Liver (tissue), 8 donors: ENCODE measurements at regions not wholly inside any gene's neighbourhood (a gene's known extent, or its start where the extent isn't known, plus 50 kb on each side); places are given as distances from the start of the nearest gene placed in this dataset.

Experiments
- DNase-seq: peaks from one replicate; pipeline ENCODE4 v3.0.0-alpha.2; 2017; ENCODE audit warnings: low spot score
- H3K27ac ChIP-seq, 2 donors: one replicate each; pipeline ENCODE4 v1.7.0; 2013; ENCODE audit warnings: inconsistent platforms in 2 of 2, low read length in 2 of 2, control low read depth in 1 of 2, low read depth in 1 of 2, mild to moderate bottlenecking in 1 of 2
- H3K27me3 ChIP-seq, 4 donors: one replicate each; pipeline versions ENCODE4 v1.6.1 to v1.7.0; 2013; ENCODE audit warnings: low read length in 3 of 4, inconsistent platforms in 1 of 4, mild to moderate bottlenecking in 1 of 4, moderate library complexity in 1 of 4; ENCODE audit not compliant: control insufficient read depth in 4 of 4, insufficient read depth in 4 of 4
- H3K36me3 ChIP-seq, 4 donors: one replicate each; pipeline versions ENCODE4 v1.6.1 to v1.7.0; 2013; ENCODE audit warnings: low read length in 3 of 4, mild to moderate bottlenecking in 3 of 4, low read depth in 1 of 4, moderate library complexity in 1 of 4; ENCODE audit not compliant: control insufficient read depth in 4 of 4, insufficient read depth in 3 of 4
- H3K4me1 ChIP-seq, 4 donors: one replicate each; pipeline versions ENCODE4 v1.6.1 to v1.7.0; 2013; ENCODE audit warnings: low read length in 3 of 4, mild to moderate bottlenecking in 3 of 4, moderate library complexity in 1 of 4; ENCODE audit not compliant: control insufficient read depth in 4 of 4, insufficient read depth in 4 of 4
- H3K4me3 ChIP-seq, 3 donors: one replicate each; pipeline versions ENCODE4 v1.6.1 to v1.7.0; 2013; ENCODE audit warnings: low read length in 3 of 3, control low read depth in 1 of 3, low read depth in 1 of 3, mild to moderate bottlenecking in 1 of 3
- H3K9ac ChIP-seq, 2 donors: one replicate each; pipeline ENCODE4 v1.7.0; 2013; ENCODE audit warnings: low read length in 2 of 2, mild to moderate bottlenecking in 2 of 2, moderate library complexity in 2 of 2, control low read depth in 1 of 2, low read depth in 1 of 2
- H3K9me3 ChIP-seq, 4 donors: one replicate each; pipeline versions ENCODE4 v1.6.1 to v1.7.0; 2013; ENCODE audit warnings: low read length in 3 of 4; ENCODE audit not compliant: control insufficient read depth in 4 of 4
- ATF3 ChIP-seq: IDR thresholded peaks from 2 replicates; pipeline ENCODE4 v1.6.1; 2016; ENCODE audit warnings: antibody characterized with exemption
- FOXA1 ChIP-seq: IDR thresholded peaks from 2 replicates; pipeline ENCODE4 v1.6.1; 2016; ENCODE audit warnings: antibody characterized with exemption
- FOXA2 ChIP-seq: IDR thresholded peaks from 2 replicates; pipeline ENCODE4 v1.6.1; 2016; ENCODE audit warnings: antibody characterized with exemption
- GABPA ChIP-seq, 2 donors: IDR thresholded peaks in 1 of 2; conservative IDR thresholded peaks in 1 of 2; 2 replicates each; pipeline ENCODE4 v1.6.1; 2016; ENCODE audit warnings: antibody characterized with exemption in 2 of 2, mild to moderate bottlenecking in 1 of 2, moderate library complexity in 1 of 2
- HNF4A ChIP-seq, 2 donors: conservative IDR thresholded peaks; 2 replicates each; pipeline ENCODE4 v1.6.1; 2016; ENCODE audit warnings: antibody characterized with exemption in 2 of 2, mild to moderate bottlenecking in 2 of 2
- HNF4G ChIP-seq: IDR thresholded peaks from 2 replicates; pipeline ENCODE4 v1.6.1; 2016; ENCODE audit warnings: antibody characterized with exemption
- JUND ChIP-seq, 2 donors: IDR thresholded peaks; 2 replicates each; pipeline ENCODE4 v1.6.1; 2016; ENCODE audit warnings: antibody characterized with exemption in 2 of 2
- MAX ChIP-seq: IDR thresholded peaks from 2 replicates; pipeline ENCODE4 v1.6.1; 2016; ENCODE audit warnings: antibody characterized with exemption
- NR2F2 ChIP-seq: IDR thresholded peaks from 2 replicates; pipeline ENCODE4 v1.6.1; 2016; ENCODE audit warnings: antibody characterized with exemption
- RAD21 ChIP-seq, 2 donors: IDR thresholded peaks; 2 replicates each; pipeline ENCODE4 v1.6.1; 2016; ENCODE audit warnings: antibody characterized with exemption in 2 of 2, mild to moderate bottlenecking in 2 of 2
- RXRA ChIP-seq, 2 donors: IDR thresholded peaks; 2 replicates each; pipeline ENCODE4 v1.6.1; 2017 to 2018; ENCODE audit warnings: antibody characterized with exemption in 2 of 2, mild to moderate bottlenecking in 1 of 2
- SP1 ChIP-seq: IDR thresholded peaks from 2 replicates; pipeline ENCODE4 v1.6.1; 2018; ENCODE audit warnings: antibody characterized with exemption, mild to moderate bottlenecking
- TAF1 ChIP-seq: conservative IDR thresholded peaks from 2 replicates; pipeline ENCODE4 v1.6.1; 2016; ENCODE audit warnings: antibody characterized with exemption, mild to moderate bottlenecking
- YY1 ChIP-seq: IDR thresholded peaks from 2 replicates; pipeline ENCODE4 v1.6.1; 2016; ENCODE audit warnings: antibody characterized with exemption, mild to moderate bottlenecking
- WGBS: extraction: QIAGEN DNeasy Blood & Tissue Kit; methylation state at CpG from one replicate; pipeline ENCODE4 v1.1.7; 2013; 5-methylcytosine and 5-hydroxymethylcytosine counted together
- TF ChIP-seq, protein P1 (sequence below): IDR thresholded peaks from 2 replicates; pipeline ENCODE4 v1.6.1; 2016; ENCODE audit warnings: antibody characterized with exemption, mild to moderate bottlenecking
- TF ChIP-seq, protein P2 (sequence below): fragments of 150-350 bp; IDR thresholded peaks from 2 replicates; pipeline ENCODE4 v1.5.1; 2017; ENCODE audit warnings: improper control_type of control experiment, low read depth, low read length; ENCODE audit not compliant: missing input control
- donor health status: healthy.
- donor health status: healthy.
- donor health status: healthy.
- donor health status: healthy.
- donor health status: healthy.

DNA sequence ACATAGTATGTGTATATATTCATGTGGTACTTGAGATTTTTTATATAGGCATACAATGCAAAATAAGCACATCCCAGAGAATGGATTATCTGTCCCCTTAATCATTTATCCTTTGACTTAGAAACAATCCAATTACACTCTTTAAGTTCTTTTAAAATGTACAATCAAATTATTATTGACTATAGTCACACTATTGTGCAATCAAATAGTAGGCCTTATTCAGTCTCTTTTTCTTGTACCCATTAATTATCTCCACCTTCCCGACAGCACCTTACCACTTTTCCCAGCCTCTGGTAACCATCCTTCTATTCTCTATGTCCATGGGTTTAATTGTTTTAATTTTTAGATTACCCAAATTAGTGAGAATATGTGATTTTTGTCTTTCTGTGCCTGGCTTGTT, 914.1 kb downstream of the CCDC85A start:
- Histone ChIP-seq H3K27ac (no peak overlapping the region), H3K4me3 (no peak overlapping the region), H3K4me1 (no peaks in the 10 kb centered on the region), H3K9ac (no peak overlapping the region), H3K36me3 (no peaks in the 10 kb centered on the region), H3K27me3 (no peaks in the 10 kb centered on the region), H3K9me3 (peaks cover 0 to 3% (median 0%) of the 10 kb centered on the region in 4 donors)
- TF ChIP-seq MAX: no peak
- no peak for TF ChIP-seq FOXA2
- TF ChIP-seq SP1: no peak
- TF ChIP-seq, protein P1, sequence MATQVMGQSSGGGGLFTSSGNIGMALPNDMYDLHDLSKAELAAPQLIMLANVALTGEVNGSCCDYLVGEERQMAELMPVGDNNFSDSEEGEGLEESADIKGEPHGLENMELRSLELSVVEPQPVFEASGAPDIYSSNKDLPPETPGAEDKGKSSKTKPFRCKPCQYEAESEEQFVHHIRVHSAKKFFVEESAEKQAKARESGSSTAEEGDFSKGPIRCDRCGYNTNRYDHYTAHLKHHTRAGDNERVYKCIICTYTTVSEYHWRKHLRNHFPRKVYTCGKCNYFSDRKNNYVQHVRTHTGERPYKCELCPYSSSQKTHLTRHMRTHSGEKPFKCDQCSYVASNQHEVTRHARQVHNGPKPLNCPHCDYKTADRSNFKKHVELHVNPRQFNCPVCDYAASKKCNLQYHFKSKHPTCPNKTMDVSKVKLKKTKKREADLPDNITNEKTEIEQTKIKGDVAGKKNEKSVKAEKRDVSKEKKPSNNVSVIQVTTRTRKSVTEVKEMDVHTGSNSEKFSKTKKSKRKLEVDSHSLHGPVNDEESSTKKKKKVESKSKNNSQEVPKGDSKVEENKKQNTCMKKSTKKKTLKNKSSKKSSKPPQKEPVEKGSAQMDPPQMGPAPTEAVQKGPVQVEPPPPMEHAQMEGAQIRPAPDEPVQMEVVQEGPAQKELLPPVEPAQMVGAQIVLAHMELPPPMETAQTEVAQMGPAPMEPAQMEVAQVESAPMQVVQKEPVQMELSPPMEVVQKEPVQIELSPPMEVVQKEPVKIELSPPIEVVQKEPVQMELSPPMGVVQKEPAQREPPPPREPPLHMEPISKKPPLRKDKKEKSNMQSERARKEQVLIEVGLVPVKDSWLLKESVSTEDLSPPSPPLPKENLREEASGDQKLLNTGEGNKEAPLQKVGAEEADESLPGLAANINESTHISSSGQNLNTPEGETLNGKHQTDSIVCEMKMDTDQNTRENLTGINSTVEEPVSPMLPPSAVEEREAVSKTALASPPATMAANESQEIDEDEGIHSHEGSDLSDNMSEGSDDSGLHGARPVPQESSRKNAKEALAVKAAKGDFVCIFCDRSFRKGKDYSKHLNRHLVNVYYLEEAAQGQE: no peak
- no peak for TF ChIP-seq HNF4A (conservative IDR thresholded peaks at IDR 0.05)
- TF ChIP-seq ATF3: no peak
- TF ChIP-seq TAF1: no peak
- no peak for TF ChIP-seq RAD21 (IDR thresholded peaks at IDR 0.05)
- no peak for TF ChIP-seq JUND (IDR thresholded peaks at IDR 0.05)
- TF ChIP-seq FOXA1: no peak
- TF ChIP-seq YY1: no peak
- no peak for TF ChIP-seq NR2F2
- TF ChIP-seq GABPA (IDR thresholded peaks at IDR 0.05 in 1 of 2, conservative IDR thresholded peaks at IDR 0.05 in 1 of 2): no peak
- TF ChIP-seq RXRA (IDR thresholded peaks at IDR 0.05): no peak
- TF ChIP-seq HNF4G: no peak
- TF ChIP-seq, protein P2, sequence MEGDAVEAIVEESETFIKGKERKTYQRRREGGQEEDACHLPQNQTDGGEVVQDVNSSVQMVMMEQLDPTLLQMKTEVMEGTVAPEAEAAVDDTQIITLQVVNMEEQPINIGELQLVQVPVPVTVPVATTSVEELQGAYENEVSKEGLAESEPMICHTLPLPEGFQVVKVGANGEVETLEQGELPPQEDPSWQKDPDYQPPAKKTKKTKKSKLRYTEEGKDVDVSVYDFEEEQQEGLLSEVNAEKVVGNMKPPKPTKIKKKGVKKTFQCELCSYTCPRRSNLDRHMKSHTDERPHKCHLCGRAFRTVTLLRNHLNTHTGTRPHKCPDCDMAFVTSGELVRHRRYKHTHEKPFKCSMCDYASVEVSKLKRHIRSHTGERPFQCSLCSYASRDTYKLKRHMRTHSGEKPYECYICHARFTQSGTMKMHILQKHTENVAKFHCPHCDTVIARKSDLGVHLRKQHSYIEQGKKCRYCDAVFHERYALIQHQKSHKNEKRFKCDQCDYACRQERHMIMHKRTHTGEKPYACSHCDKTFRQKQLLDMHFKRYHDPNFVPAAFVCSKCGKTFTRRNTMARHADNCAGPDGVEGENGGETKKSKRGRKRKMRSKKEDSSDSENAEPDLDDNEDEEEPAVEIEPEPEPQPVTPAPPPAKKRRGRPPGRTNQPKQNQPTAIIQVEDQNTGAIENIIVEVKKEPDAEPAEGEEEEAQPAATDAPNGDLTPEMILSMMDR: no peak
- WGBS: 86% methylated on average over 1 of the region's 1 CpG
- DNase-seq: no peak

GRCh38 chr2:57100436-57100835, 916.6 kb downstream of the CCDC85A start:
- no peak overlapping the region for H3K4me3 ChIP-seq
- no peaks in the 10 kb centered on the region for H3K27me3 ChIP-seq
- no peaks in the 10 kb centered on the region for H3K4me1 ChIP-seq
- DNase-seq: no peak
- H3K27ac ChIP-seq: no peak overlapping the region
- no peaks in the 10 kb centered on the region for H3K36me3 ChIP-seq
- TF ChIP-seq FOXA1: no peak
- no peak for TF ChIP-seq RXRA (IDR thresholded peaks at IDR 0.05)
- TF ChIP-seq YY1: no peak
- no peak for TF ChIP-seq TAF1
- no peaks in the 10 kb centered on the region for H3K9me3 ChIP-seq
- H3K9ac ChIP-seq: no peak overlapping the region
